GM12878 (cell line): ENCODE measurements at regions not wholly inside any gene's neighbourhood (a gene's known extent, or its start where the extent isn't known, plus 50 kb on each side); places are given as distances from the start of the nearest gene placed in this dataset.

Experiments
- KDM1A ChIP-seq: fragments of 200-600 bp; sonication (generic); IDR thresholded peaks from 2 replicates; pipeline ENCODE4 v1.6.1; 2016; ENCODE audit warnings: borderline replicate concordance
- POLR2A ChIP-seq: IDR thresholded peaks from 2 replicates; pipeline ENCODE4 v1.6.1; 2011; ENCODE audit warnings: low read depth, mild to moderate bottlenecking, low read length
- TF ChIP-seq, protein P1 (sequence below): IDR thresholded peaks from 2 replicates; pipeline ENCODE4 v1.6.1; 2011; ENCODE audit warnings: low read depth, low read length, improper control_type of control experiment, borderline replicate concordance
- TF ChIP-seq, protein P2 (sequence below), 3 experiments: IDR thresholded peaks in 2 of 3; conservative IDR thresholded peaks in 1 of 3; 2 replicates each; pipeline ENCODE4 v1.5.1; 2011; ENCODE audit warnings: low read depth in 3 of 3, low read length in 3 of 3, mild to moderate bottlenecking in 3 of 3, control low read depth in 2 of 3, moderate library complexity in 2 of 3, inconsistent platforms in 1 of 3, mixed read lengths in 1 of 3; ENCODE audit not compliant: control insufficient read depth in 2 of 3, insufficient read depth in 1 of 3; ENCODE audit errors: extremely low read depth in 1 of 3
- TF ChIP-seq, protein P3 (sequence below): fragments of 450-650 bp; IDR thresholded peaks from 2 replicates; pipeline ENCODE4 v1.6.1; 2017; ENCODE audit warnings: mild to moderate bottlenecking, moderate library complexity

DNA sequence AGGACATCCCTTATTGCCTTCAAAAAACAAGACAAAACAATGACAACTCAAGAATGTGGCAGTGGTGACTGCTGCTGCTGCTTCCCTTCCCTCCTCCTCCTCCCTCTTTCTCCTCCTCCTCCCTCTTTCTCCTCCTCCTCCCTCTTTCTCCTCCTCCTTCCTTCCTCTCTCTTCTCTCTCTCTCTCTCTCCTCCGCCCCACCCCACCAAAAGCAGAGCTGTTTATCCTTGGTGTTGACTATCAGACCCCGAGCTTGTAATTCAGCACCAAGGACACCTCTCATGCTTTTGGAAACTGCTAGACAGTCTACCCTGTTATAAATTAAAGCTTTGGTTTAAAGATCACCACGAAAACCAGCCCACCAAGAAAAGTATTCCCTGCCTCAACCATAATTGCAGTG, 72.4 kb upstream of the IFNAR2 start:
- TF ChIP-seq, protein P1, sequence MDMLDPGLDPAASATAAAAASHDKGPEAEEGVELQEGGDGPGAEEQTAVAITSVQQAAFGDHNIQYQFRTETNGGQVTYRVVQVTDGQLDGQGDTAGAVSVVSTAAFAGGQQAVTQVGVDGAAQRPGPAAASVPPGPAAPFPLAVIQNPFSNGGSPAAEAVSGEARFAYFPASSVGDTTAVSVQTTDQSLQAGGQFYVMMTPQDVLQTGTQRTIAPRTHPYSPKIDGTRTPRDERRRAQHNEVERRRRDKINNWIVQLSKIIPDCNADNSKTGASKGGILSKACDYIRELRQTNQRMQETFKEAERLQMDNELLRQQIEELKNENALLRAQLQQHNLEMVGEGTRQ, result no peak
- TF ChIP-seq KDM1A (no peak), POLR2A (no peak)
- TF ChIP-seq, protein P2, sequence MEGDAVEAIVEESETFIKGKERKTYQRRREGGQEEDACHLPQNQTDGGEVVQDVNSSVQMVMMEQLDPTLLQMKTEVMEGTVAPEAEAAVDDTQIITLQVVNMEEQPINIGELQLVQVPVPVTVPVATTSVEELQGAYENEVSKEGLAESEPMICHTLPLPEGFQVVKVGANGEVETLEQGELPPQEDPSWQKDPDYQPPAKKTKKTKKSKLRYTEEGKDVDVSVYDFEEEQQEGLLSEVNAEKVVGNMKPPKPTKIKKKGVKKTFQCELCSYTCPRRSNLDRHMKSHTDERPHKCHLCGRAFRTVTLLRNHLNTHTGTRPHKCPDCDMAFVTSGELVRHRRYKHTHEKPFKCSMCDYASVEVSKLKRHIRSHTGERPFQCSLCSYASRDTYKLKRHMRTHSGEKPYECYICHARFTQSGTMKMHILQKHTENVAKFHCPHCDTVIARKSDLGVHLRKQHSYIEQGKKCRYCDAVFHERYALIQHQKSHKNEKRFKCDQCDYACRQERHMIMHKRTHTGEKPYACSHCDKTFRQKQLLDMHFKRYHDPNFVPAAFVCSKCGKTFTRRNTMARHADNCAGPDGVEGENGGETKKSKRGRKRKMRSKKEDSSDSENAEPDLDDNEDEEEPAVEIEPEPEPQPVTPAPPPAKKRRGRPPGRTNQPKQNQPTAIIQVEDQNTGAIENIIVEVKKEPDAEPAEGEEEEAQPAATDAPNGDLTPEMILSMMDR (IDR thresholded peaks at IDR 0.05 in 2 of 3, conservative IDR thresholded peaks at IDR 0.05 in 1 of 3; ENCODE audit: control insufficient read depth in 2 of 3, extremely low read depth in 1 of 3, insufficient read depth in 1 of 3, low read depth in 3 of 3, low read length in 3 of 3), result no peak
- TF ChIP-seq, protein P3, sequence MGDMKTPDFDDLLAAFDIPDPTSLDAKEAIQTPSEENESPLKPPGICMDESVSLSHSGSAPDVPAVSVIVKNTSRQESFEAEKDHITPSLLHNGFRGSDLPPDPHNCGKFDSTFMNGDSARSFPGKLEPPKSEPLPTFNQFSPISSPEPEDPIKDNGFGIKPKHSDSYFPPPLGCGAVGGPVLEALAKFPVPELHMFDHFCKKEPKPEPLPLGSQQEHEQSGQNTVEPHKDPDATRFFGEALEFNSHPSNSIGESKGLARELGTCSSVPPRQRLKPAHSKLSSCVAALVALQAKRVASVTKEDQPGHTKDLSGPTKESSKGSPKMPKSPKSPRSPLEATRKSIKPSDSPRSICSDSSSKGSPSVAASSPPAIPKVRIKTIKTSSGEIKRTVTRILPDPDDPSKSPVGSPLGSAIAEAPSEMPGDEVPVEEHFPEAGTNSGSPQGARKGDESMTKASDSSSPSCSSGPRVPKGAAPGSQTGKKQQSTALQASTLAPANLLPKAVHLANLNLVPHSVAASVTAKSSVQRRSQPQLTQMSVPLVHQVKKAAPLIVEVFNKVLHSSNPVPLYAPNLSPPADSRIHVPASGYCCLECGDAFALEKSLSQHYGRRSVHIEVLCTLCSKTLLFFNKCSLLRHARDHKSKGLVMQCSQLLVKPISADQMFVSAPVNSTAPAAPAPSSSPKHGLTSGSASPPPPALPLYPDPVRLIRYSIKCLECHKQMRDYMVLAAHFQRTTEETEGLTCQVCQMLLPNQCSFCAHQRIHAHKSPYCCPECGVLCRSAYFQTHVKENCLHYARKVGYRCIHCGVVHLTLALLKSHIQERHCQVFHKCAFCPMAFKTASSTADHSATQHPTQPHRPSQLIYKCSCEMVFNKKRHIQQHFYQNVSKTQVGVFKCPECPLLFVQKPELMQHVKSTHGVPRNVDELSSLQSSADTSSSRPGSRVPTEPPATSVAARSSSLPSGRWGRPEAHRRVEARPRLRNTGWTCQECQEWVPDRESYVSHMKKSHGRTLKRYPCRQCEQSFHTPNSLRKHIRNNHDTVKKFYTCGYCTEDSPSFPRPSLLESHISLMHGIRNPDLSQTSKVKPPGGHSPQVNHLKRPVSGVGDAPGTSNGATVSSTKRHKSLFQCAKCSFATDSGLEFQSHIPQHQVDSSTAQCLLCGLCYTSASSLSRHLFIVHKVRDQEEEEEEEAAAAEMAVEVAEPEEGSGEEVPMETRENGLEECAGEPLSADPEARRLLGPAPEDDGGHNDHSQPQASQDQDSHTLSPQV, result no peak
